B cell (primary cell): ENCODE measurements at regions not wholly inside any gene's neighbourhood (a gene's known extent, or its start where the extent isn't known, plus 50 kb on each side); places are given as distances from the start of the nearest gene placed in this dataset.

Experiments used
- ATAC-seq: fragments of 200-7000 bp; cut with Tn5 transposase; one replicate; pipeline ENCODE4 v1.10.0; 2021; ENCODE audit warnings: low read depth, mild to moderate bottlenecking, moderate number of reproducible peaks, moderate library complexity
- CTCF ChIA-PET: fragments of 350-600 bp; sonication (Branson Sonifier 250); formaldehyde crosslinking; loops from one replicate; lab custom pipeline; 2021; ENCODE audit warnings: antibody characterized with exemption, inconsistent platforms; lab: Charles Lee
- POLR2A ChIA-PET: fragments of 350-600 bp; sonication (Branson Sonifier 250); formaldehyde crosslinking; loops from one replicate; lab custom pipeline; 2021; ENCODE audit warnings: antibody characterized with exemption; lab: Charles Lee
- DNase-seq: peaks from one replicate; pipeline ENCODE4 v3.0.0; 2013
- H2AFZ ChIP-seq: 2 replicates; pipeline ENCODE4 v1.6.1; 2012; ENCODE audit warnings: mild to moderate bottlenecking, low read depth, low read length; ENCODE audit not compliant: insufficient read depth, poor library complexity, severe bottlenecking
- H3K27ac ChIP-seq, 2 donors: 1 replicate in 1 of 2; 2 replicates in 1 of 2; pipeline ENCODE4 v1.5.1; 2012 to 2013; ENCODE audit warnings: low read length in 2 of 2, mild to moderate bottlenecking in 2 of 2, moderate library complexity in 1 of 2
- H3K27me3 ChIP-seq, 4 experiments: fragments of 200-600 bp in 1 of 4; sonication (generic) in 1 of 4; replicated peaks in 1 of 4; 1 replicate in 2 of 4; 2 replicates in 2 of 4; pipeline versions ENCODE4 v1.6.1 to v1.7.0; 2013 to 2016; ENCODE audit warnings: low read length in 3 of 4, mild to moderate bottlenecking in 2 of 4, mixed read lengths in 1 of 4, moderate library complexity in 1 of 4; ENCODE audit not compliant: insufficient read depth in 4 of 4, control insufficient read depth in 3 of 4; ENCODE audit errors: control extremely low read depth in 1 of 4
- H3K36me3 ChIP-seq, 2 experiments: replicated peaks in 1 of 2; 1 replicate in 1 of 2; 2 replicates in 1 of 2; pipeline versions ENCODE4 v1.6.1 to v1.7.1; 2013; ENCODE audit warnings: low read length in 1 of 2; ENCODE audit not compliant: insufficient read depth in 2 of 2, control insufficient read depth in 1 of 2; ENCODE audit errors: control extremely low read depth in 1 of 2, extremely low read depth in 1 of 2
- H3K4me1 ChIP-seq, 2 donors: fragments of 200-600 bp in 1 of 2; sonication (generic) in 1 of 2; 1 replicate in 1 of 2; 2 replicates in 1 of 2; pipeline versions ENCODE4 v1.5.1 to v1.6.1; 2013 to 2017; ENCODE audit warnings: low read length in 2 of 2; ENCODE audit not compliant: control insufficient read depth in 2 of 2, insufficient read depth in 2 of 2
- H3K4me2 ChIP-seq: replicated peaks from 2 replicates; pipeline ENCODE3; 2012; ENCODE audit warnings: mild to moderate bottlenecking, low read depth, low read length; ENCODE audit not compliant: poor library complexity, severe bottlenecking
- H3K4me3 ChIP-seq, 5 experiments: fragments of 200-600 bp in 1 of 5; sonication (generic) in 1 of 5; 1 replicate in 3 of 5; 2 replicates in 2 of 5; pipeline versions ENCODE4 v1.5.1 to v1.7.0; 2011 to 2016; ENCODE audit warnings: low read length in 4 of 5, mild to moderate bottlenecking in 4 of 5, low read depth in 2 of 5, control low read depth in 1 of 5, moderate library complexity in 1 of 5; ENCODE audit not compliant: insufficient read depth in 1 of 5; ENCODE audit errors: control extremely low read depth in 1 of 5, extremely low read depth in 1 of 5
- H3K79me2 ChIP-seq: fragments of 200-600 bp; sonication (generic); one replicate; pipeline ENCODE4 v1.6.0; 2016; ENCODE audit warnings: low read length; ENCODE audit not compliant: control insufficient read depth, insufficient read depth
- H3K9ac ChIP-seq: fragments of 200-600 bp; sonication (generic); 2 replicates; pipeline ENCODE4 v1.6.1; 2017; ENCODE audit warnings: mild to moderate bottlenecking, low read length, moderate library complexity
- H3K9me3 ChIP-seq, 3 donors: one replicate each; pipeline versions ENCODE4 v1.6.1 to v1.7.1; 2013; ENCODE audit warnings: low read length in 2 of 3; ENCODE audit not compliant: control insufficient read depth in 2 of 3, insufficient read depth in 1 of 3; ENCODE audit errors: control extremely low read depth in 1 of 3
- H4K20me1 ChIP-seq: 2 replicates; pipeline ENCODE4 v1.6.0; 2012; ENCODE audit warnings: mild to moderate bottlenecking, low read length; ENCODE audit not compliant: insufficient read depth, control insufficient read depth, poor library complexity, severe bottlenecking
- H3K27ac Mint-ChIP-seq: one replicate; pipeline ENCODE4 v1.8.0; 2021; ENCODE audit warnings: mixed read lengths
- H3K27me3 Mint-ChIP-seq: one replicate; pipeline ENCODE4 v1.8.0; 2021; ENCODE audit warnings: mixed read lengths
- H3K4me1 Mint-ChIP-seq: one replicate; pipeline ENCODE4 v1.8.0; 2021; ENCODE audit warnings: mixed read lengths
- H3K4me3 Mint-ChIP-seq: one replicate; pipeline ENCODE4 v1.8.0; 2021; ENCODE audit warnings: mixed read lengths
- H3K9me3 Mint-ChIP-seq: one replicate; pipeline ENCODE4 v1.8.0; 2022; ENCODE audit warnings: mixed read lengths; ENCODE audit not compliant: insufficient read depth
- CTCF ChIP-seq: fragments of 200-600 bp; IDR thresholded peaks from one replicate; pipeline ENCODE4 v1.8.0; 2022; ENCODE audit warnings: antibody characterized with exemption, mild to moderate bottlenecking
- EZH2 ChIP-seq: IDR thresholded peaks from 2 replicates; pipeline ENCODE4 v1.6.1; 2012; ENCODE audit warnings: borderline replicate concordance, low read depth, mild to moderate bottlenecking, moderate library complexity, low read length; ENCODE audit not compliant: insufficient read depth, poor library complexity, severe bottlenecking
- WGBS: methylation state at CpG from one replicate; pipeline ENCODE4 v1.1.5; 2013; ENCODE audit warnings: missing lambda C conversion rate; ENCODE audit not compliant: insufficient coverage; 5-methylcytosine and 5-hydroxymethylcytosine counted together
- intact Hi-C: fragments of 100-400 bp; cut with micrococcal nuclease; formaldehyde crosslinking; loops from one replicate; pipeline ENCODE4 v1.10.0; 2022

DNA sequence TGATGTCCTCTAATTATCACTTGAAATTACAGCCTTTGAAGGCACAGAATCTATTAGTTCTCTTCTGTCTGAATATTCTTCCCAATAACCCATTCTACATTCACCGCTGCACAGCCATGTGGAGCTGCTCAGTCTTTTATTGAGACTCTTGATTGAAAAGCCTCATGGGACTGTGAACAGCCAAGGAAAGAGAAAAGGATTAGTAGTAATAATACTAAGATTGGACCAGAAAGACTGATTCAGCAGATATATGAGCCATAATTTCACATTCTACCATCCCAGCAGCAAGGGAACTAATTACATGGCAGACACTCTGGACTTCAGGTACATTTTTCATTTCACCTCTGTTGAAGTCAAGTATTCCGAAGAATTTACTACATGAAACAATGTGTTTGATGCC, 2471.7 kb downstream of the ARAP2 start:
- ATAC-seq = no peak
- Mint-ChIP-seq H3K4me3 (no peak overlapping the region), H3K27ac (no peak overlapping the region), H3K9me3 (no peaks in the 10 kb centered on the region), H3K4me1 (no peaks in the 10 kb centered on the region), H3K27me3 (no peaks in the 10 kb centered on the region)
- Histone ChIP-seq H4K20me1 (no peaks in the 10 kb centered on the region), H2AFZ (no peak overlapping the region), H3K79me2 (no peaks in the 10 kb centered on the region), H3K4me3 (no peak overlapping the region), H3K27ac (no peak overlapping the region), H3K9me3 (no peaks in the 10 kb centered on the region), H3K9ac (no peak overlapping the region), H3K4me1 (no peaks in the 10 kb centered on the region), H3K4me2 (no peak overlapping the region), H3K27me3 (no peaks in the 10 kb centered on the region), H3K36me3 (no peaks in the 10 kb centered on the region)
- POLR2A ChIA-PET = no interaction called here
- CTCF ChIA-PET = no interaction called here
- TF ChIP-seq EZH2 = no peak
- no peak for TF ChIP-seq CTCF
- DNase-seq = no peak
- intact Hi-C loops = no loop called here
- WGBS = no CpG with 5 or more reads among the region's 2 CpGs

- Histone ChIP-seq H4K20me1 (no peaks in the 10 kb centered on the region), H3K79me2 (no peaks in the 10 kb centered on the region), H2AFZ (no peak overlapping the region), H3K27me3 (no peaks in the 10 kb centered on the region), H3K4me3 (no peak overlapping the region), H3K9me3 (no peaks in the 10 kb centered on the region), H3K27ac (no peak overlapping the region), H3K4me1 (no peaks in the 10 kb centered on the region), H3K36me3 (no peaks in the 10 kb centered on the region), H3K9ac (no peak overlapping the region), H3K4me2 (no peak overlapping the region)
- Mint-ChIP-seq H3K27me3 (no peaks in the 10 kb centered on the region), H3K27ac (no peak overlapping the region), H3K9me3 (peaks cover 2% of the 10 kb centered on the region), H3K4me1 (no peaks in the 10 kb centered on the region), H3K4me3 (no peak overlapping the region)
- CTCF ChIA-PET = no interaction called here
- 67% methylated on average over 1 of the region's 6 CpGs for WGBS
- POLR2A ChIA-PET = no interaction called here
- no peak for TF ChIP-seq EZH2
- TF ChIP-seq CTCF = no peak
- DNase-seq = no peak
- intact Hi-C loops = no loop called here
- ATAC-seq = no peak
Measured at GRCh38 chr4:33780952-33781791, 2463.1 kb downstream of the ARAP2 start.
